Spleen (tissue), 7 donors: ENCODE measurements at regions not wholly inside any gene's neighbourhood (a gene's known extent, or its start where the extent isn't known, plus 50 kb on each side); places are given as distances from the start of the nearest gene placed in this dataset.
"Not testable (repeated sequence)": the region's sequence is repeated elsewhere in the genome, so short reads cannot be mapped to it uniquely, and the experiment has no call there.

ENCODE experiments used
- CTCF ChIP-seq, 11 experiments: fragments of 200-600 bp in 7 of 11; fragments of 450-650 bp in 4 of 11; sonication (generic) in 4 of 11; IDR thresholded peaks in 8 of 11; conservative IDR thresholded peaks in 3 of 11; 1 replicate in 7 of 11; 2 replicates in 4 of 11; pipeline versions ENCODE4 v1.4.0 to v1.8.0; 2016 to 2021; ENCODE audit warnings: antibody characterized with exemption in 11 of 11, inconsistent platforms in 4 of 11, mild to moderate bottlenecking in 1 of 11
- POLR2A ChIP-seq, 3 donors: fragments of 450-650 bp; IDR thresholded peaks; one replicate each; pipeline ENCODE4 v1.5.1; 2017; ENCODE audit warnings: antibody characterized with exemption in 3 of 3, mild to moderate bottlenecking in 1 of 3
- donor health status: DM: no; HTN: no; CAD: no; lungs with moderate emphysema.
- donor health status: DM: no; HTN: no; CAD: no.
- donor health status: DM: no; HTN: no; CAD: no.

DNA sequence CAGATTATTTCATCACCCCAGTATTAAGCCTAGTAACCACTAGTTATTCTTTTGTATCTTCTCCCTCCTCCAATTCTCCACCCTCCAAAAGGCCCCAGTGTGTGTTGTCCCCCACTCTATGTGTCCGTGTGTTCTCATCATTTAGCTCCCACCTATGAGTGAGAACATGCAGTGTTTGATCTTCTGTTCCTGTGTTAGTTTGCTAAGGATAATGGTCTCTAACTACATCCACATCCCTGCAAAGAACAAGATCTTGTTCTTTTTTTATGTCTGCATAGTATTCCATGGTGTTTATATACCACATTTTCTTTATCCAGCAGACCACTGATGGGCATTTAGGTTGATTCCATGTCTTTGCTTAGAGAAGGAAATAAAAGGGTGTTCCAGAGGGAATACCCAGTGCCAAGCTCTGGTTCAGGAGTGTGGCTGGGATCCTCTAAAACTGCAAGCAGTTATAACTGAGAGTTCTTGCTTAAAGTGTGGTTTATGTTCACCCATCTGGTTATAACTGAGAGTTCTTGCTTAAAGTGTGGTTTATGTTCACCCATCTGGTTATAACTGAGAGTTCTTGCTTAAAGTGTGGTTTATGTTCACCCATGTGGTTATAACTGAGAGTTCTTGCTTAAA, 154.8 kb downstream of the SYT15 start:
- not testable (repeated sequence) for TF ChIP-seq CTCF (IDR thresholded peaks at IDR 0.05 in 8 of 11, conservative IDR thresholded peaks at IDR 0.05 in 3 of 11); POLR2A (IDR thresholded peaks at IDR 0.05)
